ENCODE measurements at regions not wholly inside any gene's neighbourhood (a gene's known extent, or its start where the extent isn't known, plus 50 kb on each side); places are given as distances from the start of the nearest gene placed in this dataset.

GRCh38 chr7:68209486-68209885 lies 1212.9 kb downstream of the TYW1 start:
- TF ChIP-seq CTCF (IDR thresholded peaks at IDR 0.05; ENCODE audit: control extremely low read depth in 1 of 3, insufficient read depth in 1 of 3, low read depth in 1 of 3, low read length in 3 of 3), result no peak
- TF ChIP-seq ZNF274 (IDR thresholded peaks at IDR 0.05; ENCODE audit: borderline replicate concordance, extremely low read depth, low read length), result no peak
- TF ChIP-seq CBX5 (IDR thresholded peaks at IDR 0.05; ENCODE audit: low read depth, low read length), result no peak
- TF ChIP-seq FOSL1 (IDR thresholded peaks at IDR 0.05; ENCODE audit: insufficient read depth, low read depth, low read length), result no peak
- TF ChIP-seq EP300 (IDR thresholded peaks at IDR 0.05; ENCODE audit: borderline replicate concordance in 1 of 2, low read depth in 2 of 2, low read length in 2 of 2), result no peak
- TF ChIP-seq TEAD4 (IDR thresholded peaks at IDR 0.05; ENCODE audit: low read depth, low read length), result no peak

Data from H1 (cell line).